ENCODE measurements at regions not wholly inside any gene's neighbourhood (a gene's known extent, or its start where the extent isn't known, plus 50 kb on each side); places are given as distances from the start of the nearest gene placed in this dataset.

DNA sequence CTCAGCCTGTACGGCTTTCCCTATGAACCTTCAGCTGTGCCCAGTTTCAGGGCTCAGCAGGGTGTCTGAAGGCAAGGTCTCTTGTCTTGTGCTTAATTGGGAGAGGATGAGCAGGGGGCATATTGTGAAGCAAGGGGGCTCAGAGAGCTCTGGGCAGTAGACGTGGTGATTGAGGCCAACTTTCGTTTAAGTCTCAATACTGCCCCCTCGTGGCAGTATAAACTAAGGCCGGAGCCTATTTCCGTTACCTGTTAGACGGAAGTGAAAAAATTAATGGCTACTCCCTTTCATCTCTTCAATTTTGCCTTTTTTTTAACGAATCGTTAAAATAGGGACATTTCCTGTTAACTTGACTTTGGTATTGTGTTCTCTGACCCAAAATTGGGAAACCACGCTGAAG, 193.4 kb downstream of the TDRD15 start:
- DNase-seq: peak in 7 of 10 donors; percentile 23 to 86 (median 59)
- intact Hi-C loops (cut with DNase I): loop anchor here (1.0 to 10.0 kb wide), 3 partner anchors 52 to 275 kb away; partner anchors contain the start of gene APOB

DNA sequence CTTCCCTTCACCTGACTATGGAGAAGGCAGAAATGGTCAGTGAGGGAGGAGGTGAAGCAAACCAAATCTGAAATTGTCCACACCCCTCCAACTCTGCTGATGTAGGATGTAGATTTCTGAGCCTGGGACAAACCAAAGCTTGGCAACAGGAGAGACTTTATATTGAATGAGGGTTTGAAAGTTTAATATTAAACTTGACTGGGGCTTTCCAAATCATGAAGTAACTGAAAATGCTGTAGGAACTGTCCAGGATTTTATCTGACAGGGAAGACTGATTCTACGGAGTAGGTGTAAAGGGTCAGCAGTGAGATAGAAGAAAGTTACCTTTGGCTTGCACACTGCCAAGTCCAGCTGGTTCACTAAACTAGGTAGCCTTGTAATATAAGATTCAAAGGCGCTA, 194.5 kb downstream of the TDRD15 start:
- intact Hi-C loops (cut with DNase I): loop anchor here (5.0 to 10.0 kb wide), 2 partner anchors 53 to 276 kb away; partner anchors contain the start of gene APOB
- DNase-seq: no peak

DNA sequence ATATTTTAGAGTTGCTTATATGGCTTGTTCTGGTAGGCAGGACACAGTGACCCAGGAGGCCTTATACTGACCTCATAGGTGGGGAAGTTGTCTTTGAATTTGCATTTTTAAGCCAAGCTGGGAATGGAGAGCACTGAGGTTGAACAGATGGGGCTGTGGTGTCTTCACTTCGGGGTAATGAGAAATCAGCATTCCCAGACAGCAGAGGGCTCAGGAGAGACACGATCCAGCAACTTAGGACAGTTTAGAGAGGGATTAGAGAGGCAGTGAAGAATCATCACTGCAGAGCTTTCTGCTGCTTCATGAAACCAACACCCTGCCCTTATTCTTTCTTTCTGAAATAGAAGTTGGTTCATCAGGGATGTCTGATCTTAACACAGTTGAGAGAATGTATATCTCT, 202.4 kb downstream of the TDRD15 start:
- DNase-seq: no peak
- intact Hi-C loops (cut with DNase I): loop anchor here (5.0 kb wide), 1 partner anchor 71 kb away; no protein-coding TSS in a partner anchor

DNA sequence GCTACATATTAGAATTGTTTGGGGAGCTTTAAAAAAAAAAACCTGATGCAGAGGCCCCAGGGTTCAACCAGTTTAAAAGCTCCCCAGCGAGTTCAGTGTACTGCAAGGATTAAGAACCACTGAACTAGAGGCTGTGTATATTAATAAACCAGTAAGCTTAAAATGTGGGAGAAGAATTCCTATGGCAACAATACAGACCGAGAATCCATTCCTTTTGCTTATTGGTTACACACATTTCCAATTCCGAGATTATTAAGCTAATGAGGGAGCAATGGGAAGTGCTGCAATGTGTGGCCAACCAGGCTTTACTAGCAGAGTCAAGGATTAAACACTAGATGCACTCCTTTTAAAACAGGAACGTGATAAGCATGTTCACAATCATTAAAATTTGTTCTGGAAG, 204.4 kb downstream of the TDRD15 start:
- intact Hi-C loops (cut with DNase I): loop anchor here (5.0 kb wide), 1 partner anchor 69 kb away; no protein-coding TSS in a partner anchor
- no peak for DNase-seq

DNA sequence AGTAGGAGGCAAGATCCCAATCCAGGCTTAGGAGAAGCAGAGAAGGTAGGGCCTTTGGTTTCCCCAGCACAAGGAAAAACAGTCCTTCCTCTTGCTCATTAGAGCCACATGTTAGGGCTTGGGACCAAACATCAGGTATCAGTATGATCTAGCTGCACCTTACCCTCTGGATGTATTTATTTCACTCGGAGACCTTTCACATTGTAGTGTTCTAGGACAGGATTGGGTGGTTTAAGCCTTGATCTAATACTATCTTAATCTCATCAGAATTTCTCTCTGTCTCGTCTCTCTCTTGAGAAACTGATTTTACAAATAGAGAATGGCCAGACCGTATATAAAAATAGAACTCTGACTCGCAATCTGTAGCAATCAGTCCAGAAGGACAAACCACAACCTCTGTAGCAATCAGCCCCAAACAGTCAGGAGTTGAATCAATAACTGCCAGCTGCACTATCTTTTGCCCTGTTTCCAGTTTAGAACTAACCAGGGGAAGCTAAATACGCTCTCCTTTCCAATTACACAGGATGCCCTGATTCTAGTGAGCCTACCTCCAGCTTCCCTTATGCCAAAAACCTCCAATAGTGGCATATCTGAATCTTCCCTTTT, 207.1 kb downstream of the TDRD15 start:
- intact Hi-C loops (cut with DNase I): no loop called here
- DNase-seq: no peak

DNA sequence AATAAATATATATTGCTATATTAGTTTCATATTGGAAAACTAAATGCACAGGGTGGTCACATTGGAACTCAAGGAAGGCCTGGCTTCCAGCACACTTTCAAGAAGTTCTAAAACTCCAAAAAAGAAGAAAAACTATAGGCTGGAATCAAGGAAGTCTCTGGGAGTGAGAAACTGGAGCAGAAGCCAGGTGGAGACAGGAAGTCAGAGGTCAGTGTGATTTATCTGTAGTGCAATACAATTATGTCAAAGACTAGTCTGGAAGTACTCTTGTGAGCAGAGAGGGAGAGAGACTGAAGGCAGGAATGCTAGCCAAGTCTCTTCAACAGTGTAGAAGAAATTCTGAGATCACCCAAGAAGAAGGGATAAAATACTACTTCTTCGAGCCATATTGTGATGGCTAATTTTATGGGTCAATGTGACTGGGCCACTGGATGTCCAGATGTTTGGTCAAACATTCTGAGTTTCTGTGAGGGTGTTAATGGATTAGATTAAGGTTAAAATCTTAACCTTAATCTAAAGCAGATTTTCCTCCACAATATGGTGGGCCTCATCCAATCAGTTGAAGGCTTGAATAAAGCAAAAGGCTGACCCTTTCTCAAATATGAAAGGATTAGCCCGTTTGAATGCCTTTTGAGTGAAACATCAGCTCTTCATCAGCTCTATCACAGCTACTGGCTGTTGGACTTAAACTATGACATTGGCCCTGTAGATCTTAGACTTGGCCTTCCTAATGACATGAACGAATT, 208.0 kb downstream of the TDRD15 start:
- intact Hi-C loops (cut with DNase I): no loop called here
- no peak for DNase-seq

DNA sequence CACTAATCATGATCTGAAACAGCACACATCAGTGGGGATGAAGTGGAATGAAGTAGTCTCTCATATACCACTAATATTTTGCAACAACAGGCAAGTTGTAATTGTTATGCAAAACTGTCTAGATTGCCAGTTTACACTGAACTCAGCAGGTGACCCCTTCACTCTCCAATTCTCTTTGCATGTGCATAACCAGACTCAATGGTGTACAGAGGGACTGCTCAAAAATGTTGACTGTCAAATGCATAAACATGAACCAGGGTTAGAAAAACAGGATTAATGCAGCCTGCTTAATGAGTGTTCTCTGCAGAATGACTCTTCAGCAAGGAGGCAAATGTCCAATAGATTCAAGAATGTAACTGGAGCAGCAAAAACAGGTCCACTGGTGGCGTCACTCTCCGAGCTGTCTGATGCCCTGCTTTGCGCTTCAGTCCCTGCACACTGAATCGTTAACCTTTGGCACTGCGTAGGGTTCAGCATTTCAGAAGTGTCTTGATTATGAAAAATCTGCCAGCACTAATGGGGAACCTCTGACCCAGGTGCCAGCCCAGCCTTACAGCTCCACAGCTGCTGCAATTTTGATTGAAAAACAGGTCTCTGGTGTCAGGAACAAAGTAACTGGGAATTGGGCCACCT, 209.3 kb downstream of the TDRD15 start:
- intact Hi-C loops (cut with DNase I): no loop called here
- DNase-seq: no peak

DNA sequence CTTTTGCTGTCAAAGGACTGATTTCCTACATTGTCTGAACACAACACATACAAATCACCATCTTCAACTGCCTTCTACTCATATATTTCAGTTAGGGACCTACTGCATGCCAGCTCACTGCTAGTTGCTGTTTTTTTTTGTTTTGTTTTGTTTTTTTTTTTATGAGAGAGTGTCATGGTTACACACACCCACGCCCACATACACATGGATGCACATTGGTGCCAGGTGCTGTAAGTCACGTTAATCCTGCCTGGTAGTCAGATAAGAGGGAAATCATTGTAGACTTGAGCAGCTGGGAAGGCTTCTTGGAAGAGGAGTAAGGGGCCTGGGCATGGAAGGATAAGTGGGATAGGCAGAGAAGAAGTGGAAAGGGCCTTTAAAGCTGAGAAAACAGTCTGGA, 209.9 kb downstream of the TDRD15 start:
- intact Hi-C loops (cut with DNase I): no loop called here
- DNase-seq: no peak

DNA sequence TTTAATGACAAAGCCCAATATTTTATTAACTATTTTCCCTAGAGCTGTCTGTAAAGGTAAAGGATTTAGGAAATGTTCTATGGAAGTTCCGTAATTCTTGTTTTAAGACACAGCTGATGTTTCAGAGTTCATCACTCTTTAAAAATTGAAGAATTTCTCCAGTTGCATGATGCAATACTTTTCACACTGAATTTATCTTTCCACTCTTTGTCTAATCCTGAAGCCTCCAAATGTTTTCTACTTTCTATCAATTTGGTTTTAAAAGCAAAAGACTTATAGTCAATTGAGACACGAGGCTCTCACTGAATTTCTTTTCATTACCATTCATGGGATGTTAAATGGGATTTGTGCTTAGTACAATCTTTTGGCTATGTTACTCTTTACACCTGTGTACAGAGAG, 223.2 kb downstream of the TDRD15 start:
- intact Hi-C loops (cut with DNase I): no loop called here
- no peak for DNase-seq

DNA sequence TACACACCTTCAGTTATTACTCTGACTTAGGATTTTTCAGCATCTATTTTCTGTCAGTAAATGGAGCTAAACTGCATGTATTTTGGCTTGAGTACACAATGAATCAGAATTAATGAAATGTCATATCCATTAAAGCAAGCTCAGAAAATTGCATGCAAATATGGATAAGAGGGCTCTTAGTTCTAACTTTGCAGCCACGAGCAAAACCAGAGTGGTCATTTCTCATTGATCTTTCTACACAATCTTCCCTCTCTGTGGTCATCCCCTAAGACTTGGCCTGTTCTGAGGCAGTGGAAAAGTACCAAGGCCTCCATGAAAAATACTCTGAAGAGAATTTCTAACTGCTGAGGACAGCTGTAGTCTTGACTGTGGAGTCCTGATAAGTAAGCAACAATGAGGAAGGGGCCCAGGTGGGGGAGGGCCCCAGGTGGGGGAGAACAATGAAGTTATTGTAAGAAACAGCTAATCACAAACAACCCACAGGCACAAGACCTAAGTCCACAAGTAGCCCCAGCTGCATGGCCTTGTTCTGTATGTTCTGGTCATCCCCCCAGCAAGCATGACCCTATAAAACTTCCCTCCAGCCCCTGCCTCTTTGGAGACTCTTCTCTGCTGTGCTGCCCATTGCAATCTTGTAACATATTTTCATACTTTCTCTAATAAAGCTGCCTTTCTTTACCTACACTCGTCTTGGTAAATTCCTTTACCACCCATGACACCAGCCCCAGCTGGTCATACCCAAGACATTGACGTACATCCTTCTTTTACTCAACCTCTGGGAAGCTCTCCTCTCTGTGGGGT, 230.3 kb downstream of the TDRD15 start:
- DNase-seq: no peak
- intact Hi-C loops (cut with DNase I): no loop called here

DNA sequence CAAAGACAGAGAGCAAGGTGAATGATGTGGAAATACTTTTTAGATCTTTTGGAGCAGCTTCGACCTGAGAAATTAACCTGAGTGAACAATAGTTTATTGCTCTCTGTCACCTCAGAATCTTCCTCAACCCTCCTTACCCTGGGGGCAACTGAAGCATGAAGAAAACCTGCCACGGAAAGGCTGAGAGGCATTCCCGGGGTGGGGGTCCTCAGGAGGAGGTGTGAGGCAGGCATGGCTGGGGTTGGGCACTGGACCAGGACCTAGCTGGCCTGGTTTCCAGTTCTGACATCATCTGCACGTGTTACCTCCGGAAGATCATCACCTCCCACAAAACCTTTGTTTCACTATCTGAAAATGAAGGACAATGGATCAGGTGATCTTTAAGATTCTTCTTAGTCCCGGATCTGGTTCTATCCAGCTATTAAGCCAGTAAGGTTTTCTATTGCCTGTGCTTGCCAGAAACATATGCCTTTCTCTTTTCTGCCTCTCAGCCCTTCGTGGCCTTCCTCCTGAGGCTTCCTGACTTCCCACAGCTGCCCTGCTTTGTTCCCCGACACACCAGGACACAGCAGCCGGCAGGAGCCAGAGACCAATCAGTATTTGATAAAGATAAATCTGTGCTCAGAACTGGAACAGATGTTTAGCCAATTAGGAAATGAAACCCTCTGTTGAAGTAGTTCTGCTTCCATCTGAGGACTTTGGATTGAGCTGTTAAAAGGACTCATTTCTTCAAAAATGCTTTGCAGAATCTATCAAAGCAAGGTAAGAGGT, 232.5 kb downstream of the TDRD15 start:
- intact Hi-C loops (cut with DNase I): no loop called here
- no peak for DNase-seq

DNA sequence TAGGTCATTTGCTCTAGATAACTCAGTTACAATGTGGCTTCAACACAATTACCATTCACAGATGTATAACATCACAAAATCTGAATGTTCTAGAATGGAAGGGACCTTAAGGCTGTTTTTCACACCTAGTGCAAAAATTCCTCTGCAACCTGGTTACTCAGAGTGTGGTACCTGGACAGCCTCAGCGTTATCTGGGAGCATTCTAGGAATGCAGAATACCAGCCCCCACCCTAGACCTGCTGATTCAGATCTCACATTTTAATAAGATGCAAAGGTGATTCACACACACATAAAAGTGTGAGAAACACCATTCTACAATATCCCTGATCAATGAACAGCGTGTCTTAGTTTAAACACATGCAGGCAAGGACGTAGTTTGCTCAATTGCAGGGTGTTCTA, 233.1 kb downstream of the TDRD15 start:
- intact Hi-C loops (cut with DNase I): no loop called here
- DNase-seq: no peak

DNA sequence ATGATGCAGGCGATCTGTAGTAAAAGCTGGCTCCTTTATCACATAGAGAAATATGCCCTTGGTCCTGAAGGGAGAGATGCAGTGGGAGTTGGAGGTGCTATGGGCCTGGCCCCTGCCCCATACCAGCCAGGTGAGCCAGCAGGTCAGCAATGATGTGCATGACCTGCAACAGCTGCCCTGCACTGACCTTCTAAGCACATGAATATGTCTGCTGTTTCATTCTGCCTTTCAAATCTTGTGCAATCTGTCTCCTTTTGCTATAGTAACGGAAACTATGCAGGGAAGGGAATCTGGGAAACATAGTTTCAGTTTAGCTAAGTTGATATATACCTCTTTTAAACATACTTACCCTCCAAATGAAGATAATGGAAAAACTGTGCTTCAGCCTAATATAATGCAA, 235.2 kb downstream of the TDRD15 start:
- intact Hi-C loops (cut with DNase I): no loop called here
- no peak for DNase-seq

DNA sequence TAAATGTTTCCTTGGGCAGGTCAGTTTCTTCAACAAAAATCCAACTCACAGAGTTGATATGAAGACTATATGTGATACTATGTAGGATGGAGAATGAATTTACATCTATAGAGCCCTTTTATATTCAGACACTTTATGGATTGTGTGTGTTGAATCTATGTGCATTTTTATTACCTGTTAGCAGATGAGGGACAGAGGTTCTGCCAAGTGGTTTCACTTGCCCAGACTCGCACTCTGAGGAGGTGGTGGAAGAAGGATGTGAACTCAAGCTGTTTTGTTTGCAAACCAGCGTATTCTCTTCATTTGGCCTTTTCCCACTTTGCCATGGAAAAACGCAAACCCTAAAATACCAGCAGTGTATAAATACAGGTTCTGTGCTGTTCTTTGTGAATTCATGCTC, 237.6 kb downstream of the TDRD15 start:
- intact Hi-C loops (cut with DNase I): no loop called here
- no peak for DNase-seq

DNA sequence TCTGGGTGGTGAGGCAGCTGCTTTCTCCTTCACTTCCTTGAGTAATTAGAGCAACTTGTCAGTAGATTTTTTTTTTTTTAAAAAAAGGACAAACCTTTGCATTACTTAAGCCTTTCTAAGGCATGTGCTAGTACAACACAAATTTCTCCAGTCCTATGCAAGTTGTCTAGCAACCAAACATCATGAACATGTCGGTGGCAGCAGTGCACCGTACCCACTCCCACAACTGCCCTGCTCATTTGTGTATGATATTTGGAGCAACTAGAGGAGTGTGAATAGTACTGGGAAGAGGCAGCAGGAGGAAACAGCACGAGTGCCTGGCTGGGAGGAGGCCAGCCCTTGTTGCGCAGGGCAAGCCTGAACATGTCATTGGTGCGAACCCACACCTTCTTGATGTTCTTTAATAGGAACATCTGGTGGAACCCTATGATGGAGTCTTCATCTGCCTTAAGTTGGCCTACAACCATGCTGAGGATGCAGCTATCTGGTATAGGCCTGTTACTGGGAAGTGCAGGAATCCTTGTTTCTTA, 238.3 kb downstream of the TDRD15 start:
- DNase-seq: no peak
- intact Hi-C loops (cut with DNase I): no loop called here

DNA sequence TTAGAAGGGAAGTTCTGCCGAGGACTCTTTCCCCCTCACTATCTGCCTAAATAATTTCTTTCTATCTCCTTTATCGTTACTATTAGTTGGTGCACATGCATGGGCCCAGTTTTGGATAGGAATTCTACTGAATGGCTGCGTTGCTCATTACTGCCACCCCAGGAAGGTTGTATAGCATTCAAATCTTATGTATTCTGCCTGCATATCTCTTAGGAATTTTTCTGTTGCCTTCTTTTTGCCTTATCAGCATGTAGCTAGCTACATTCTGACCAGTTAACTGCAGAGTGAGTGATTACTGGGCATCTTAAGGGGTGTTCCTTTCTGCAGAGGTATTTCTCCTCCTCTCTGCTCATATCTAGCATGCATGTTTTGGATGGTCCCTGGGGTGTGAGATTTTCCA, 239.6 kb downstream of the TDRD15 start:
- intact Hi-C loops (cut with DNase I): no loop called here

DNA sequence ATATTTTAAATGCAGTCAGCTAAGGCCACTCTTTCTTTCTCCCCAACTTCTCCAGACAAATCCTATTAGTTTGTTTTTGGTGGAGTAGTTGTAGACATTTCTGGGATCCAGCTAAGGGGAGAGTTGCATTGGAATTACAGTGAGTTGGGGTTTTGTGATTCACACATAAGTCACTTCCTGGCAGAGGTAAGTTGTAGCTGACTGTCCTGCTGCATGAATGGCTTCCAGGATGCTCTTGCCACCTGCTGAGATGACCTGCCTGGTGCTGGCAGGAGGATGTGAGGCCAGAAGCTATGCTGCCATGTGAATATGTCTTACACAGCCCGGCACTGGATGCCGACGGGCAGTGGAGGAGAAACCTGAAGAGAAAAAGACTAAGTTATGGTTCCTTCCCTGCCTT, 243.7 kb downstream of the TDRD15 start:
- no peak for DNase-seq
- intact Hi-C loops (cut with DNase I): no loop called here

More for the DNA sequence above, 239.6 kb downstream of the TDRD15 start:
- no peak for DNase-seq

DNA sequence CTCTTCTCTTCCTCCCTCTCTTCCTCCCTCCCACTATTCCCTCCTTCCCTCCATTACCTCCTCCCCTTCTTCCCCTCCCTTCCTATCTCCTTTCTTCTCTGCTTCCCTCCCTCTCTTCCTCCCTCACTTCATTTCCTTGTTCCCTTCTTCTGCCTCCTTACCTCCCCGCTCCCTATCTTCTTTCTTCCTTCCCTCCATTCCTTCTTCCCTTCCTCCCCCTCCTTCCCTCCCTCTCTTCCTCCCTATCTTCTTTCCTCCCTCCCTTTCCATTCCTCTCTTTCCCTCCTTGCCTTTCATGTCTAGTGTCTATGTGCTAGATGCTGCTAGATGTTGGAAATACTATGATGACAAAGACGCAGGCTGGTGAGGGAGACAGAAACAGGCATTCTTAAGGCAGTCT, 246.0 kb downstream of the TDRD15 start:
- intact Hi-C loops (cut with DNase I): no loop called here
- DNase-seq: no peak

DNA sequence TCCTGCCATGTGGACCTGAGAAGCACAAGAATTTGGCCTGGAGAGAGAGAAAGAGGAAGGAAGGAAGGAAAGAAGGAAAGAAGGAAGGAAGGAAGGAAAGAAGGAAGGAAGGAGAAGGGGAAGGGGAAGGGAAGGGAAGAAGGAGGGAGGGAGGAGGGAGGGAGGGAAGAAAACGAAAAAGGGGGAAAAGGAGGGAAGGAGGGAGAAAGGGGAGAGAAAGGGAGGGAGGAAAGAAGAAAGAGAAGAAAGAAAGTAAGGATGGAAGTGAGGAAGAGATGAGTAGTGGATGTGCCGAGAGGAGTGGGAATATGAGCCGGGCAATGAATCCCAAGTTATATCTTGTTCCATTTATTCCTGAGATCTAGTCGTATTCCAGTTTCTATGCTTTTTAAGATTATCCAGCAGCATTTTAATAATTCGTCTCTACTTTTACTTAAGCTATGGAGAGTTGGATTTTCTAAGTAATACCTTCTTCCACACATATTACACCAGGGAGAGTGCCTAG, 247.8 kb downstream of the TDRD15 start:
- DNase-seq: no peak
- intact Hi-C loops (cut with DNase I): no loop called here

DNA sequence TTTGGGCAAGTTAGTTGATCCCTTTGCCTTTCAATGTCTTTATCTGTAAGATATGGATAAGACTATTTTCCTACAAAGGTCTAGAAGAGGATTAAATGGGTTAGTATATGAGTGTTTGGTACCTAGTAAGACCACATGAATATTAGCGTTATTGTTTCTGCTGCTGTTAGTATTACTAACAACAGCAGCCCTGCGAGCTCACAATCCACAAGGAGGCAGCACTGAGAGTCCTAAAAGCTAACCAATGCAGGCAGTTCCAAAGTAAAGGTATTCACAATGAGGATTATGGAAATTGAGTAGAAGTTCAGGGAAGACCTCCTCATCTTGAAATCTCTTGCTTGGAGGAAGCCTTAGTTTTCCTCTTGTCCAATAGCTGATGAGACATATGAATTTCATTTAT, 248.9 kb downstream of the TDRD15 start:
- intact Hi-C loops (cut with DNase I): no loop called here
- DNase-seq: peak in 3 of 10 donors; percentile 9 to 82 (median 47)

All from posterior cingulate gyrus (tissue), 11 donors.